Skin epidermis (tissue), 12 donors: ENCODE measurements at regions not wholly inside any gene's neighbourhood (a gene's known extent, or its start where the extent isn't known, plus 50 kb on each side); places are given as distances from the start of the nearest gene placed in this dataset.

Source experiments
- H3K27ac ChIP-seq, 21 experiments: fragments of 200-600 bp; sonication (generic) in 11 of 21; one replicate each; pipeline ENCODE4 v1.5.0; 2020; ENCODE audit warnings: mild to moderate bottlenecking in 3 of 21, inconsistent platforms in 2 of 21, moderate library complexity in 2 of 21
- H3K4me3 ChIP-seq, 7 experiments: fragments of 200-600 bp; sonication (generic) in 2 of 7; one replicate each; pipeline ENCODE4 v1.5.0; 2020; ENCODE audit warnings: inconsistent platforms in 2 of 7, mild to moderate bottlenecking in 2 of 7, moderate library complexity in 1 of 7

DNA sequence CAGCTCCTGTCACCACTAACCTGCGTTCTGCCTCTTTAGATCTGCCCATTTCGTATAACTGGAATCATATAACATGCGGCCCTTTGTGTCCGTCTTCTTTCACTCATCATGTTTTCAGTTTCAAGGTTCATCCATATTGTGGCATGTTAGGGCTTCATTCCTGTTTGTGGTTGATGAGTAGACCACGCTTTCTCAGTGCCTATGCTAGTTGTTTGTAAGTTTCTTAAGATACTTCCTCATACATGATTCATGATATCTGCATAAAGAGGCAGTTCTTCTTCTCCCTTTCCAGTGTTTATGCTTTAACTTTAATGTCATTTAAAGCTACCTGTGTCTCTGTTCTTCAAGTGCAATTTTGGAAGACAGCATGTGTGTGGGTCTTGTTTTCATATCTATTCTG lies 79.5 kb upstream of the FAM20C start:
- H3K27ac ChIP-seq, result no peak overlapping the region
- no peak overlapping the region for H3K4me3 ChIP-seq

DNA sequence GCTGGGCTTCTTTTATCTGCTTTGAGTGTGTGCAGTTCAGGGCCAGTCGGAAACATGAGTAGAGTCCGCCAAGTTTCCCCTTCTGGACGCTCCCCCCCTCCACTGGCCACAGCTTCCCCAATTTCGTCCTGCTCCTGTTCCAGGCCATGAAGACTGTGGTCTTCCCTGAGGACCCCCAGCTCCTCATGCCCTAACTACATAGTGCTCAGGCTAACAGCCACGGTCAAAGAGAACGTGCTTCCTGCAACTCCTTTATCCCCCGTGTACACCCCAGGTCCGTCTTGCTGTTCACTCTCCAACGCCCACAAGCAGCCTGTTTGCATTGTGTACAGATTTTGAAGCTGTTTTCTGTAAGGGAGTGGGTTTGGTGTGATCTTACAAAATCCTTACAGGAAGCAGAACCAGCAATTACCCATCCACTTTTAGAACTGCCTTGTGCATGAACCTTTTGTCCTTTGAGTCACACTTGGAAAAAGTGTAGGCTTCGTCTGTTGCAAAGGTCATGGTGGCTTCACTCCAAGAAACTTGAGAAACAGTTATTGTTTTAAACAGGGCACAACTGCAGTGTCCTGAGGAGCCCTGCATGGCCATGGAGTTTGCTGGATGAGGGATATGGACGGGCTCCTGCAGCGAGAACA lies 77.0 kb upstream of the FAM20C start:
- Histone ChIP-seq H3K4me3 (no peak overlapping the region), H3K27ac (peak overlapping the region in 6 of 21 experiments; percentile 14 to 75 (median 40))

DNA sequence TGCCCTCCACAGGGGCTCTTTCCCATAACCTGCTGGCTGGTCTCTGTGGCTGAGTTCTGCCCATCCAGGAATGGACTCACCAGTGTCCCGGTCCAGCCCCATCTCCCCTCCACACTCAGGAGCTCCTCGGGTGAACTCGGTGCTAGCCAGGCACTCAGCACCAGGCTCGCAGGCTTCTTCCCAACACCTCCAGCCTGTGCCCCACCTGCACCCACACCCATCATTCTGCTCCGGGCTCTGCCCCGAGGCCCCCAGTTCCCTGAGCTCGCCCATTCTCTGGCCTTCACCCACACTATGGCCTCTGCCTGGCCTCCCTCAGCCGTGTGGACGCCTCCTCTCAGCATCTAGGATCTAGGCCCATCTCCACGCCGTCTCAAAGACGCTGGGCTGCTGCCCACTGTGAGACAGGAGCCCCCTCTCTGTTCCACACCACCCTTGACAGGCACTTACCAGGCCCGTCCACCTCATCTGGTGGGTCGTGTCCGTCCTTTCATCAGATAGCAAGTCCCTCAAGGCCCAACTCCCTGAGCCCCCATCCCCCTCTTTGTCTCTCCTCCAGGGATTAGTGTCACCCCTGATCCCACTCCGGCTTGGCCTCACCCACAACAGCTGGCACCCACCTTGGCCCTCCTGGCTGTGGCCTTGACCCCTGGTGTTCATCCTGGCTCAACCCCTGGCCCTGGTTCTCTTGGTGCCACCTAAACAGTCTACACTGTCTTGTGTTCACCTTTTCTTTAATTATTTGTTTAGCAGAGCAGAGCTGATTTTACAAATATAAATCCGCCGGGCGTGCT lies 76.0 kb upstream of the FAM20C start:
- no peak overlapping the region for H3K4me3 ChIP-seq
- H3K27ac ChIP-seq, result peak overlapping the region in 4 of 21 experiments; percentile 14 to 75 (median 54)

DNA sequence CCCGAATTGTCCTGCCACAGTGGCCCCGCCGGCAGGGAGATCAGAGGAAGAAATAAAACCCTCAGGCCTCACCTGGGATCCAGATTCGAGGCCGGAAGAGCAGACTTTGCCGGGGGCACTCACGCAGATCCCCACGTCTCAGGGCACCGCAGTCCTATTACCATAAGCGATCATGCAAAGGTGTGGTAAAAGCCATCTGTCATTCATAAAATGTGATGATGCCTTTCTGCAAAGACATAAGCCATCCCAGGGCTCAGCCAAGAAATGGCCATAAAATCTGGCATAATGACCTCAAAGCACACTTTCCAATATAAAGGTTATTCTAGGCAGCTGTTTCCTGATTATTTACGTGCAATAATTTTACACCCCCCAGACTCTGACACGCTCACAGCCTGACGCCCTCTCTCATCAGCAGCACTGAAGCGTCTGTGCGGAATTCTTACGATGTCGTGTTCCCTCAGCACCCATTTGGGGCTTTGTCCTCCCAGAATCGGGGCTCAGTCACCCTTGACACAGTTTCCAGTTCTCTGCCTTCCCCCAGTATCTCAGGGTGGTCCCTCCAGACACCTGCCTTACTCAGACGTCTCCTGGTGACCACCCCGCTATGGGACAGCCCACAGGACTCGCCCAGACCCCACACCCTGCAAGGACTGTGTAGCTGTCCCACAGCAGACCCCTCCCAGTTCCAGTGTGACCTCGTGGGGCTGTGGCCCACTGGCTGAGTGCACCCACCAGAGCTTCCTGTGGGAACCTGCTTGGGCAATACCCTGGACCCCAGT lies 74.3 kb upstream of the FAM20C start:
- Histone ChIP-seq H3K4me3 (no peak overlapping the region), H3K27ac (peak overlapping the region in 4 of 21 experiments; percentile 46 to 84 (median 72))

DNA sequence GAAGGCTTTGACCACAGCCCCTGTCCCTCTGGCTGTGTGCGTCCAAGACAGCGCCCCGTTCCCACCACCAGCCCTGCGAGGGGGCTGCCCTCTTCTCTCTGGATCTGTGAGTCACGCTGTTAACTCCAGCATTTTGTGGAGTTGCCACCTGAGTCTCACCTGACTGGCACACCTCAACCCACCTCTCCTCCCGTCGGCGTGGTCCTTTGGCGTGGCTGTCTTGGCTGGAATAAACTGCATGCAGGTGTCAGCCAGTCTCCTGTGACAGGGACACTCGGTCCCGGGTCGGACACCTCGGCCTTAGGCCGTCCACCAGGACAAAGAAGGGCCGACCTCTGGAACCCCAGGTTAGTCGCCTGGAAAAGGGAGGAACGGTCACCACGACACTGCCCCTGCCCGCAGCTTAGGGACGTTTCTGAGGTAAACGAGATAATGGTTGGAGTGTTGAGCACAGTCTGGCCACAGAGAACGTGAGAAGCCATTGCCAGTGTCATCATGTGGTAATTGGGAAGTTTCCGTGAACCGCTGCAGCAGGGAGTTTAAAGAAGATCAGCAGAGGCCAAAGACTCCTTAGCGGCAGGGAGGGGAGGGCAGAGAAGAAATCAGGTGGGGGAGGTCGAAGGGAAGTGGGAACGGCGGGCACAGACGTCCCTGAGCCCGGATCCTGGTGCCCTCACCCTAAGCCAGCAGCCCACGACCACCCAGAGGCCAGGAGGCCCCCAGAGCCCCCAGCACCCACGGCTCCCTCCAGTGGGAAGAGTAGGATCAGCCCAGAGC lies 73.6 kb upstream of the FAM20C start:
- Histone ChIP-seq H3K27ac (peak overlapping the region in 14 of 21 experiments; percentile 13 to 84 (median 44)), H3K4me3 (no peak overlapping the region)

DNA sequence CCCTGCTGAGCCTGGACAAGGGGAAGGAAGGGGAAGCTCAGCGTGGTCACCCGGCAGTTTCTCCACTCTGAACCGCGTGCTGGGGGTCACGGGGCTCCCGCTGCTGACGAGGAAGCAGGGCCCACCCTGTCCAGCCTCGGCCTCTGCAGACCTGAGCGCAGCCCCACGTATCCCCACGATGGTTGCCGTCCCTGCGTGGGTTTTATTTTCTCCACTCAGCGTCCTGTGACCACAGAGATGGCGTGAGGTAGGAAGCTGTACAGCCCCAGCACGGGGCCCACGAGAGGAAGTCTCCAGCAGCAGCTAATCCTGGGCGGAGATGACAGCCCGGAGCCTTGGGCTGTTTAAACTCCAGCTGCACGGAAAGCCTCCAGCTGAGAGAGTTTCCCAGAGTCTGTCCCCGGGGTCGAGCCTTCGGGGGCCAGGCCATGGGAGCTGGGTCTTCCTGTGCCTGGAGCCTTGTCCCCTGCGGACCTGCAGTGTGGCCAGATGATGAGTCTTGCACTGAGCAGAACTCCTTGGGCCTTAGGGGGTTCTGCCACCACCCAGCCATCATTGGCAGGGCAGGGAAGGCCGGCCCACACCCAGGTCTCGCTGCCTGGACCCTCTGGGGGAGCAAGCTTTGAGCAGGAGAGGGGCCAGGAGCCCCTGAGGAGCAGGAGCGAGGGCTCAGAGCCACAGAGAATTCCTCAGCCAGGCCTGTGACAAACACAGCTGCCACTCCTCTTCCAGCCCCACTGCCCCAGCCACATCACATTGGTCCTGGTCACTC lies 72.8 kb upstream of the FAM20C start:
- H3K27ac ChIP-seq, result peak overlapping the region in 14 of 21 experiments; percentile 13 to 84 (median 44)
- H3K4me3 ChIP-seq, result no peak overlapping the region

DNA sequence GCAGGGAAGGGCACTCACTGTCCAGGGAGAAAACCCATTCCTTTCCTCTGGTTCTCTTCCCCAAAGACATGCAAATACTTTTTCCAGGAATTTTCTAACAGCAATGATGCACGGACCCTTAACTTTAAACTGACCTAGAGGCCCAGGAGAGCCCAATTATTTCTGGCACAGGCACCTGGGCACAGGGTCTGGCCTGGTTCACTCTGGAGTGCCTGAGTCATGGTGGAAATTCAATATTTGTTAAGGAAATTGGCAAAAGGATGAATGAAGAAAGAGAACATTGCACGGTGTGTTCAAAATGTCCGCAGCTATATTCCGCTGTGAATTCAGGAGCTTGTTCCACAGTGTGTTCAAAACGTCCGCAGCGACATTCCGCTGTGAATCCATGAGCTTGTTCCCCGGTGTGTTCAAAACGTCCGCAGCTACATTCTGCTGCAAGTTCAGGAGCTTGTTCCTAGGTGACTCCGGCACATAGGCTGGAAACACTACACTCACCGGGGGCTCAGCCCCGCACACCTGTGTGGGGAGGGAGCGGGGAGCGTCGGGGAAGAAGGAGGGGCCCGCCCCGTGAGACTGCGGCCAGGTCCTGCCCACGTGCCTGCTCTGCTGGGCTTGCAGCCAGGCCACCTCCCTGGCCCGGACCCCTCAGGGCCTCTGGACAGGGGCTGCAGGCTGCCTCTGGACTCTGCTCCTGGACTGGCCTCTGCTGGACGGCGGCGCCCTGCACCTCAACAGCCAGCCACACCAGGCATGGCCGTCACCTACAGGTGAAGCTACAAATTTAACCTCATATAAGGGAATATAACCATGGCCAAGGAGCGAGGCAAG lies 72.0 kb upstream of the FAM20C start:
- H3K27ac ChIP-seq, result peak overlapping the region in 8 of 21 experiments; percentile 16 to 84 (median 56)

DNA sequence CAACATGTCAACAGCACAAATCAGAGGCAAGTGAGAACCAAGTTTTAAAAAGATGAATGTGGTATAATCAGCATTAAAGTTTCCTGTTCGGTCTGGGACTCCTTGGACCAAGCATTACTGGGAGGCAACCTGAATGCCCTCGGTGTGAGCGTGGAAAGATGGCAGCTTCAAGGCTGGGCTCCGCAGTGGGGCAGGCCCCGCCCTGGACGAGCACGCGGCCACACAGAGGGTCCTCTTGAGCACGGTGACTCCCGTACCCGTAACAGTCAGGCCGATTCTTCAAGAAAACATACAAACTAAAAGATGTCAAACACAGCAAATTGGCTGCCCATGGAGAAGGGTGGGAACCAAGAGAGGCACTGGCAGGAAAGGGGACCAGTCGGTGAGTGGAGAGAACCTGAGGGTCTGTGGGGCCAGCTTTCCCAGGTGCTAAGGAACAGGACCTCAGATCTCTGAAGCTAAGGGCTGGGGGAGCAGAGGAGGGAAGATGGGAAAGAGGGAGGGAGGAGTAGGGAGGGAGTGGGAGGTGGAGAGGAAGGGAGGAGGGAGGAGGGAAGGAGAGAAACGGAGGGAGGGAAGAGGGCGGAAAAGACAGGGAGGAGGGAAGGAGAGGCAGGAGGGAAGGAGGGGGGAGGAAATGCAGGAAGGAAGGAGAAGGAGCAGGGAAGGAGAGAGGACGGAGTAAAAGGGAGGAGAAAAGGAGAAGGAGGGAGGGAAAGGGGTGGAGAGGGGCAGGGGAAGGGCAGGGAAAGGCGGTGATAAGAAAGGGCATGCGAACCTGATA lies 71.2 kb upstream of the FAM20C start:
- no peak overlapping the region for H3K27ac ChIP-seq
- H3K4me3 ChIP-seq, result no peak overlapping the region

More for the DNA sequence above, 72.0 kb upstream of the FAM20C start:
- H3K4me3 ChIP-seq, result no peak overlapping the region

DNA sequence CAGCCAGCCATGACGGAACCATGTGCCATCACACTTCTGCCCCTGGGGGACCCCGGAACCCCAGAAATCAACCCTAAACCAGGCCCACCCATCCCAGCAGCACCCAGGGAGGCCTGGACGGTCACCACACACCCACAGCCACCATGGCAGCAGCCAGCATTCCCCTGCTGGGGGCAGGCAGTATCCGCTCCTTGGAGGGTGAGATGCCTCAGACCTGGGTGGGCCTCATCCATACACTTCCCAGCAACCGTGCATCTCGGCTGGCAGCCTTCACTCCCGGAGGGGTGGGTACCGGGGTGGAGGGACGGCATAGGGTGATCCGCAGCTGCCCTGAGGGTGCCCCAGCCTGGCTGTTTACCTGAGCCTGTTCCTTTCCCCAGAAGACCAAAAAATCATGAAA lies 69.1 kb upstream of the FAM20C start:
- Histone ChIP-seq H3K4me3 (no peak overlapping the region), H3K27ac (no peak overlapping the region)

DNA sequence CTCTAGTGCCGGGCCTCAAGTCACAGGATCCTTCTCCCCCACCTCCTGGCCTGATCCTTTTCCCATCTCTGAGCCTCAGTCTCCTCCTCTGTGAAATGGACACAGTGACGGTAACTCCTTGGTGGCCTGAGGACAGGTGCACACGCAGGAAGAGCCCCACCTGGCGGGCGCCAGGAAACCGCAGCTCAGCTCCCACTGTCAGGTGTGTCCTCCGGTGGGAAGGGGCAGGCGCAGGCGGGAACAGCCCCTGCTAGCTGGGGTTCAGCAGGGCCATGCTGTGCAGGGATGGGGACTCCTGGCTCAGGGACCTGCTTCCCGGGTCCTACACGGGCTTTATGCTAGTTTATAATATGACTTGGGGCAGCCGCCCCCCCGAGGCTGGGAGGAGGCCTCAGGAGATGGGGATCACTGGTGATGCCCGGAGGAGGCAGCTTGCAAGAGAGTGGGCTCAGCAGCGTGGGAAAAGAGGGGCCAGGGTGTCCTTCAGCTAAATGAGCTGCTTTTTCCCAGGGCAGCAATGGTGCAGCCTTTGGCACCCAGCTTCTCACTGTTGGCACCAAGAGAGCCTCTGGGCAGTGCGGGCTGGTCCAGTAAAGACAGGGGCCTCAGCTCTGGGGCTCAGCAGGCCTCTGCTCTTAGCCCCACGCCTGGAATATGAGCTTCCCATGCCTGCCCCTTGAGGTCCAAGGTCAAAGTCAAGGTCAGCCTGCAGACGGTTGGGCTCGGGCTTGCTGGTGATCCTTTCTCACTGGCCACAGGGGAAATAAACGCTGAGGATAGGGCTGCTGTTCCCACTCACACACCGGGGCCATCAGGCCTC lies 68.0 kb upstream of the FAM20C start:
- Histone ChIP-seq H3K4me3 (no peak overlapping the region), H3K27ac (no peak overlapping the region)

DNA sequence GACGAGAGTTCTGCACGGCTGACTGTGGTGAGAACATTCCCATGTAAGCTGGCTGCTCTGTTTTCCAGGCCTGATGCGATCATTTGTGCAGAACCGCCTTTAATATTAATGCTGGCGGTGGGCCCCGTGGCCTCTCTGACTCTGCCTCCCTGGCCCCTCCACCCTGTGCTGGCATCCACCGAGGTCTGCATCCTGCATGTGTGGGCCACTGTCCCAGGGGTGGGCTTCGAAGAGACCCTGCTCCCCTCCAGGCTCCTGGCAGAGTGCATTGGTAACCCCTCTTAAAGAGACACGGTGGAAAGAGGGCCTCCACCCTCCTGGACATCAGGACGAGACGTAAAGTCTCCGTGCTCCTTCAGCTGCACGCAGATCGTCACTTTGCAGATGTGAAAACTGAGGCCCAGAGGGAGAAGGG lies 67.3 kb upstream of the FAM20C start:
- Histone ChIP-seq H3K27ac (no peak overlapping the region), H3K4me3 (no peak overlapping the region)

DNA sequence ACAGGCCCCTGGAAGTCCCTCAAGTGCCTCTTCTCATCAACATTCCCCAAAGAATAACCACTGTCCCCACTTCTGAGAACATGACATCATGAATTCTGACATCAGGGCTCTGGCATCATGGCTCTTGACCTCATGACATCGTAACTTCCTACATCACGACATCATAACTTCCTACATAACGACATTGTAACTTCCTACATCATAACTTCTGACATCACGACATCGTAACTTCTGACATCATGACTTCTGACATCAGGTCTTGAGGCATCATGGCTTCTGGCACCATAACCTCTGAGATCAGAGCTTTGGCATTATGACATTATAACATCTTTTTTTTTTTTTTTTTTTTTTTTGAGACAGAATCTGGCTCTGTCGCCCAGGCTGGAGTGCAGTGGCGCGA lies 66.7 kb upstream of the FAM20C start:
- Histone ChIP-seq H3K4me3 (no peak overlapping the region), H3K27ac (no peak overlapping the region)

DNA sequence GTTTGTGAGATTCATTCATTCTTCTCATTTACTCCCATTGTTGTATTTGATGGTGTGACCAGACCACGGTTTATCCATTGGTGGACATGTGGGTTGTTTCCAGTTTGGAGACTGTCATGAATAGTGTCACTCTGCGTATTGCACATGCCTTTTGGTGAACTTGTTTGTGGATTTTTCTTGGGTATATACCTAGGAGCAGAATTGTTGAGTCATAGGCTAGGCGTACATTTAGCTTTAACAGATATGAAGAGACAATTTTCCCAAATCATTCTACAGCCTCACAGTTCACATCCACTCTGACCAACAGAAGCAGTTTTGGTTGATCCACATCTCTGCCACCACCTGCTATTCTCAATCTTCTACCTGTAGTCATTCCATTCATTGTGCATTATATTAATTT lies 66.0 kb upstream of the FAM20C start:
- no peak overlapping the region for H3K4me3 ChIP-seq
- no peak overlapping the region for H3K27ac ChIP-seq

DNA sequence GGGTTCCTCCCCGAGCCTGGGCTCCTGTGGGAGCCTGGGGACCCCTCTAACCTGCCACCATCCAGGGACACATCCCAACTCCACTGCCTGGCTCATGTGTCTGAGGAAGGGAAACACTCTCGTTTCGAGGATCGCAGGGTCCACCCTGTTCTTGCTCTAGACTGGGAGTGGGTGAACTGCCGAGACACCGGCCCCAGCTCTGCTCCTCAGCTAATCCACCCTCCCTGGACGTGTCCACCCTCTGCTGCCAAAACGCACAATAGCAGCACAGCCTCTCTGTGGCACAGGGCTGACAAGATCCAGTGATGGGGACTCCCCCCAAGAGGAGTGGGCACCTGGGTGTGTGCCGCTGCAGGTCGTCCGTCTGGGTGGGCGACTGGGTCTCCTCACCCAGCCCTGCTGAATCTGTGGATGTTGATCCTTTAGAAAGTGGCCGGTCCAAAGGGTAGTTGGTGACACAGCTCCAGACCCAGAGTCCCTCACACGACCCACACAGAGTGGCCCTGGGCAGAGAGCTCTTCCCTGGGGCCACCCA lies 65.2 kb upstream of the FAM20C start:
- H3K27ac ChIP-seq, result no peak overlapping the region
- no peak overlapping the region for H3K4me3 ChIP-seq

DNA sequence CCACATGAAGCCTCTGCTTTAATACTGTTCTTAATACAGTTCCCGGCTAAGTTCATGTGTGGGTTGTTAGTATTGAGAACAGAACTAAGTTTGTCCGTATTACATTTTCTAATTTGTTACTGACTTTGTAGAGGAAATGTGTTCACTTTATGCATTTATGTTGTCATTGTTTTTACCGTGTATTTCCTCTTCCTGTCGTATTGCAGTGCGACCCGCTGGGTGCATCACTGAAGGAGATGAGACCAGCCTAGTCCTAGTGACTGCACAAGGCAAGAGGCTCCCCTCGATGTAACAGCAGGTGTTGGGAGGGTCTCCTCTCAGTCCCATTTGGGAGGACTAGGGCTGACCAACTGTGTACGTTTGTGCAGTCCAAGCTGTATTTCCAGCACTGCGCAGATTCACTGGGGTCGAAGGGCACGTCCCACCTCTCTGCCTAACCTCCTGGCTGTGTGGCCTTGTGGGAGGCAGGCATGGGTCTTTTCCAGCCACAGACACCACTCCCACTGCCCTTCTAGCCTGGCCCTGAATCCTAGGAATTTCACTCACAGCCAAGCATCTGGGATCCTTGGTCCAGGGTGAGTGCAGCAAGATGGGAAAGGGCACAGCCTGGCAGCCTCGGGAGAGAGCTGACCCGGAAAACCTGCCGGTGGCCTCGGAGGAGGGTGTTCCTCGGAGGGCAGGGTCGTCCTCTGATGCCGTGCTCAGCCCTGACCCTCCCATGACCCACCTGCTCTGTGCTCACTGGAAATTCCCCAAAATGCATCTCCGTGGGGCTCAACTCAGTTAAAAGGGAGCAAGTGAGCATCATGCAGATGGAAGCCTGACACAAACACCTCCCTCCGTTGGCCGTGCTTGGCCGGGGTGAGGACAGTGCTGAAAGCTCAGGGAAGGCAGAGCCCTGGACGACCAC lies 63.9 kb upstream of the FAM20C start:
- Histone ChIP-seq H3K27ac (no peak overlapping the region), H3K4me3 (no peak overlapping the region)
